GM21360 (cell line): ENCODE measurements at regions not wholly inside any gene's neighbourhood (a gene's known extent, or its start where the extent isn't known, plus 50 kb on each side); places are given as distances from the start of the nearest gene placed in this dataset.
"Not testable (repeated sequence)": the region's sequence is repeated elsewhere in the genome, so short reads cannot be mapped to it uniquely, and the experiment has no call there.

Source experiments
- ATAC-seq: cut with Tn5 transposase; IDR thresholded peaks from one replicate; pipeline ENCODE4 v1.9.1; 2021; ENCODE audit warnings: mild to moderate bottlenecking, moderate library complexity; ENCODE audit not compliant: unreplicated experiment

- ATAC-seq = no peak
These were observed 157.5 kb upstream of the ATF7IP start for GRCh38 chr12:14207905-14208551.

- no peak for ATAC-seq
These were observed 153.5 kb upstream of the ATF7IP start for GRCh38 chr12:14211947-14212387.

GRCh38 chr12:14213542-14213941 lies 151.9 kb upstream of the ATF7IP start:
- no peak for ATAC-seq

GRCh38 chr12:14214495-14214894 lies 151.0 kb upstream of the ATF7IP start:
- ATAC-seq = no peak

- ATAC-seq = not testable (repeated sequence)
These were observed 149.5 kb upstream of the ATF7IP start for GRCh38 chr12:14215949-14216348.

- ATAC-seq = no peak
These were observed 148.8 kb upstream of the ATF7IP start for GRCh38 chr12:14216405-14217294.

- no peak for ATAC-seq
These were observed 146.3 kb upstream of the ATF7IP start for GRCh38 chr12:14219156-14219555.

GRCh38 chr12:14219670-14220069 lies 145.8 kb upstream of the ATF7IP start:
- not testable (repeated sequence) for ATAC-seq

- ATAC-seq = no peak
These were observed 140.4 kb upstream of the ATF7IP start for GRCh38 chr12:14225064-14225463.

- not testable (repeated sequence) for ATAC-seq
These were observed 130.3 kb upstream of the ATF7IP start for GRCh38 chr12:14235176-14235575.

- not testable (repeated sequence) for ATAC-seq
These were observed 128.8 kb upstream of the ATF7IP start for GRCh38 chr12:14236641-14237040.

GRCh38 chr12:14238221-14238792 lies 127.2 kb upstream of the ATF7IP start:
- ATAC-seq = no peak

- peak; percentile 75 for ATAC-seq
These were observed 126.0 kb upstream of the ATF7IP start for GRCh38 chr12:14239350-14239934.

GRCh38 chr12:14239935-14240872 lies 125.3 kb upstream of the ATF7IP start:
- ATAC-seq = peak; percentile 50

GRCh38 chr12:14240873-14241220 lies 124.6 kb upstream of the ATF7IP start:
- no peak for ATAC-seq

- ATAC-seq = not testable (repeated sequence)
These were observed 122.7 kb upstream of the ATF7IP start for GRCh38 chr12:14242825-14243224.

- ATAC-seq = no peak
These were observed 121.5 kb upstream of the ATF7IP start for GRCh38 chr12:14243941-14244340.

GRCh38 chr12:14244876-14245669 lies 120.4 kb upstream of the ATF7IP start:
- no peak for ATAC-seq

GRCh38 chr12:14247166-14247565 lies 118.3 kb upstream of the ATF7IP start:
- ATAC-seq = no peak

- ATAC-seq = no peak
These were observed 116.1 kb upstream of the ATF7IP start for GRCh38 chr12:14249368-14249767.
